ENCODE measurements at regions not wholly inside any gene's neighbourhood (a gene's known extent, or its start where the extent isn't known, plus 50 kb on each side); places are given as distances from the start of the nearest gene placed in this dataset.

DNA sequence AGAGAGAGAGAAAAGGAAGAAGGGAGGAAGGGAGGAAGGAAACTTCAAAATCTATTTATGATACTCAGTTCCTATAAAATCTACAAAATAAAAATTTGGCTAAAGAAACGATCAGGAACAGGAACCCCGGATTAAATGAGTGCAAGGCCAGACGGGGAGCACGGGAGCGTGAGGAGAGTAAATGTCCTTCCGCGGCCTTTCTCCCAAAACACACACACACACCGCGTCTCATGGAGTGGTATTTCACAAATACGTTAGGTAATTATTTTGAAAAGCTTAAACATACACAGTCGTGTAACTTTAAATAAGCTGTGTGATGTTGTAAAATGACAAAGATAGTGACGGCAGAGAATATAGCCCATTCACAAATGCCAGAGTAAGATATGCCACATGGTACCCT, 125.7 kb upstream of the AFDN start:
- H2AFZ ChIP-seq (ENCODE audit: low read depth, low read length) = no peak overlapping the region
- H4K20me1 ChIP-seq (ENCODE audit: insufficient read depth) = no peaks in the 10 kb centered on the region
- no peaks in the 10 kb centered on the region for H3K36me3 ChIP-seq (ENCODE audit: insufficient read depth, low read length)
- H3K27ac ChIP-seq (ENCODE audit: low read length) = no peak overlapping the region
- H3K4me3 ChIP-seq (ENCODE audit: low read length) = no peak overlapping the region
- no peaks in the 10 kb centered on the region for H3K79me2 ChIP-seq (replicated peaks; ENCODE audit: insufficient read depth, low read length)
- no peaks in the 10 kb centered on the region for H3F3A ChIP-seq (ENCODE audit: insufficient read depth, low read length, poor library complexity, severe bottlenecking)
- no peak overlapping the region for H3K4me2 ChIP-seq (ENCODE audit: low read length)
- H3K9ac ChIP-seq (ENCODE audit: low read length) = no peak overlapping the region
- H3K27me3 ChIP-seq (ENCODE audit: insufficient read depth, low read depth, low read length) = no peaks in the 10 kb centered on the region
- no peaks in the 10 kb centered on the region for H3K9me2 ChIP-seq (ENCODE audit: insufficient read depth, low read length)
- TF ChIP-seq SMC3 (conservative IDR thresholded peaks at IDR 0.05; ENCODE audit: poor library complexity) = no peak
- TF ChIP-seq POLR2AphosphoS5 (IDR thresholded peaks at IDR 0.05) = no peak
- no peak for TF ChIP-seq EP300 (conservative IDR thresholded peaks at IDR 0.05; ENCODE audit: poor library complexity, severe bottlenecking)
- TF ChIP-seq EZH2 (IDR thresholded peaks at IDR 0.05; ENCODE audit: borderline replicate concordance, insufficient read depth, low read length, poor library complexity, severe bottlenecking) = no peak
- TF ChIP-seq, protein P1, sequence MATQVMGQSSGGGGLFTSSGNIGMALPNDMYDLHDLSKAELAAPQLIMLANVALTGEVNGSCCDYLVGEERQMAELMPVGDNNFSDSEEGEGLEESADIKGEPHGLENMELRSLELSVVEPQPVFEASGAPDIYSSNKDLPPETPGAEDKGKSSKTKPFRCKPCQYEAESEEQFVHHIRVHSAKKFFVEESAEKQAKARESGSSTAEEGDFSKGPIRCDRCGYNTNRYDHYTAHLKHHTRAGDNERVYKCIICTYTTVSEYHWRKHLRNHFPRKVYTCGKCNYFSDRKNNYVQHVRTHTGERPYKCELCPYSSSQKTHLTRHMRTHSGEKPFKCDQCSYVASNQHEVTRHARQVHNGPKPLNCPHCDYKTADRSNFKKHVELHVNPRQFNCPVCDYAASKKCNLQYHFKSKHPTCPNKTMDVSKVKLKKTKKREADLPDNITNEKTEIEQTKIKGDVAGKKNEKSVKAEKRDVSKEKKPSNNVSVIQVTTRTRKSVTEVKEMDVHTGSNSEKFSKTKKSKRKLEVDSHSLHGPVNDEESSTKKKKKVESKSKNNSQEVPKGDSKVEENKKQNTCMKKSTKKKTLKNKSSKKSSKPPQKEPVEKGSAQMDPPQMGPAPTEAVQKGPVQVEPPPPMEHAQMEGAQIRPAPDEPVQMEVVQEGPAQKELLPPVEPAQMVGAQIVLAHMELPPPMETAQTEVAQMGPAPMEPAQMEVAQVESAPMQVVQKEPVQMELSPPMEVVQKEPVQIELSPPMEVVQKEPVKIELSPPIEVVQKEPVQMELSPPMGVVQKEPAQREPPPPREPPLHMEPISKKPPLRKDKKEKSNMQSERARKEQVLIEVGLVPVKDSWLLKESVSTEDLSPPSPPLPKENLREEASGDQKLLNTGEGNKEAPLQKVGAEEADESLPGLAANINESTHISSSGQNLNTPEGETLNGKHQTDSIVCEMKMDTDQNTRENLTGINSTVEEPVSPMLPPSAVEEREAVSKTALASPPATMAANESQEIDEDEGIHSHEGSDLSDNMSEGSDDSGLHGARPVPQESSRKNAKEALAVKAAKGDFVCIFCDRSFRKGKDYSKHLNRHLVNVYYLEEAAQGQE (IDR thresholded peaks at IDR 0.05; ENCODE audit: borderline replicate concordance) = no peak
- no peaks in the 10 kb centered on the region for H3K9me3 ChIP-seq (ENCODE audit: low read length)

DNA sequence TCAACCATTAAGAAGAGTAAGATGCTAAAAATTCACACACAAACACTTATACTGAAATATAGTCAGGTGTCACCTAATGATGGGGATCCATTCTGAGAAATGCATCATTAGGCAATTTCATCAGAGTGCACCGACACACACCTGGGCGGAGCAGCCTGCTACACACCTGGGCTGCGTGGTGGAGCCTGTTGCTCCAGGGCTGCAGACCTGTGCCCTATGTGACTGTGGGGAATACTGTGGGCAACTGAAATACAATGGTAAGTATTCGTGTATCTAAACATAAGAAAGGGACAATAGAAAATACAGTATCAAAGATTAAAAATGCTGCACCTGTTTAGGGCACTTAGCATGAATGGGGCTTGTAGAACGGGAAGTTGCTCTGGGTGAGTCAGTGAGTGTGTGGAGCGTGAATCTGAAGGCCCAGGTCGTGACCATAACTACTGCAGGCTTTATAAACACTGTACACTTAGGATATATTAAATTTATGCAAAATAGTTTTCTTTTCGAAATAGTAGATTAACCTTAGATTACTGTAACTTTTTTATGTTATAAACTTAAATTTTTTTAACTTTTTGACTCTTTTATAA, 124.4 kb upstream of the AFDN start:
- H3K4me2 ChIP-seq (ENCODE audit: low read length) = no peak overlapping the region
- H3K27ac ChIP-seq (ENCODE audit: low read length) = no peak overlapping the region
- H3K9me2 ChIP-seq (ENCODE audit: insufficient read depth, low read length) = no peaks in the 10 kb centered on the region
- TF ChIP-seq, protein P2, sequence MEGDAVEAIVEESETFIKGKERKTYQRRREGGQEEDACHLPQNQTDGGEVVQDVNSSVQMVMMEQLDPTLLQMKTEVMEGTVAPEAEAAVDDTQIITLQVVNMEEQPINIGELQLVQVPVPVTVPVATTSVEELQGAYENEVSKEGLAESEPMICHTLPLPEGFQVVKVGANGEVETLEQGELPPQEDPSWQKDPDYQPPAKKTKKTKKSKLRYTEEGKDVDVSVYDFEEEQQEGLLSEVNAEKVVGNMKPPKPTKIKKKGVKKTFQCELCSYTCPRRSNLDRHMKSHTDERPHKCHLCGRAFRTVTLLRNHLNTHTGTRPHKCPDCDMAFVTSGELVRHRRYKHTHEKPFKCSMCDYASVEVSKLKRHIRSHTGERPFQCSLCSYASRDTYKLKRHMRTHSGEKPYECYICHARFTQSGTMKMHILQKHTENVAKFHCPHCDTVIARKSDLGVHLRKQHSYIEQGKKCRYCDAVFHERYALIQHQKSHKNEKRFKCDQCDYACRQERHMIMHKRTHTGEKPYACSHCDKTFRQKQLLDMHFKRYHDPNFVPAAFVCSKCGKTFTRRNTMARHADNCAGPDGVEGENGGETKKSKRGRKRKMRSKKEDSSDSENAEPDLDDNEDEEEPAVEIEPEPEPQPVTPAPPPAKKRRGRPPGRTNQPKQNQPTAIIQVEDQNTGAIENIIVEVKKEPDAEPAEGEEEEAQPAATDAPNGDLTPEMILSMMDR (IDR thresholded peaks at IDR 0.05; ENCODE audit: poor library complexity, severe bottlenecking) = no peak
- no peak for TF ChIP-seq EZH2 (IDR thresholded peaks at IDR 0.05; ENCODE audit: borderline replicate concordance, insufficient read depth, low read length, poor library complexity, severe bottlenecking)
- TF ChIP-seq, protein P1 (IDR thresholded peaks at IDR 0.05; ENCODE audit: borderline replicate concordance) = no peak
- TF ChIP-seq RAD21 (conservative IDR thresholded peaks at IDR 0.05) = no peak
- TF ChIP-seq TAF1 (IDR thresholded peaks at IDR 0.05; ENCODE audit: low read depth) = no peak
- H3K79me2 ChIP-seq (replicated peaks; ENCODE audit: insufficient read depth, low read length) = no peaks in the 10 kb centered on the region
- H3K9ac ChIP-seq (ENCODE audit: low read length) = no peak overlapping the region
- H2AFZ ChIP-seq (ENCODE audit: low read depth, low read length) = no peak overlapping the region
- H3F3A ChIP-seq (ENCODE audit: insufficient read depth, low read length, poor library complexity, severe bottlenecking) = no peaks in the 10 kb centered on the region
- no peaks in the 10 kb centered on the region for H3K36me3 ChIP-seq (ENCODE audit: insufficient read depth, low read length)
- H3K4me3 ChIP-seq (ENCODE audit: low read length) = no peak overlapping the region
- no peaks in the 10 kb centered on the region for H4K20me1 ChIP-seq (ENCODE audit: insufficient read depth)
- no peaks in the 10 kb centered on the region for H3K9me3 ChIP-seq (ENCODE audit: low read length)
- H3K27me3 ChIP-seq (ENCODE audit: insufficient read depth, low read depth, low read length) = no peaks in the 10 kb centered on the region
